Stomach (tissue), 4 donors: ENCODE measurements at regions not wholly inside any gene's neighbourhood (a gene's known extent, or its start where the extent isn't known, plus 50 kb on each side); places are given as distances from the start of the nearest gene placed in this dataset.

Source experiments
- CTCF ChIP-seq, 7 experiments: fragments of 450-650 bp in 4 of 7; fragments of 200-600 bp in 3 of 7; sonication (generic) in 3 of 7; IDR thresholded peaks; one replicate each; pipeline ENCODE4 v1.5.1; 2016 to 2019; ENCODE audit warnings: antibody characterized with exemption in 7 of 7, control low read depth in 2 of 7, mild to moderate bottlenecking in 1 of 7
- POLR2A ChIP-seq, 4 donors: fragments of 450-650 bp; IDR thresholded peaks; one replicate each; pipeline ENCODE4 v1.6.1; 2016; ENCODE audit warnings: antibody characterized with exemption in 4 of 4, control low read depth in 2 of 4, mild to moderate bottlenecking in 1 of 4, moderate library complexity in 1 of 4

- TF ChIP-seq CTCF (IDR thresholded peaks at IDR 0.05), result no peak
- TF ChIP-seq POLR2A (IDR thresholded peaks at IDR 0.05), result no peak
Measured at GRCh38 chr13:74678308-74678965, 544.2 kb upstream of the KLF12 start.
